KOPT-K1 (cell line): ENCODE measurements at regions not wholly inside any gene's neighbourhood (a gene's known extent, or its start where the extent isn't known, plus 50 kb on each side); places are given as distances from the start of the nearest gene placed in this dataset.
"Not testable (repeated sequence)": the region's sequence is repeated elsewhere in the genome, so short reads cannot be mapped to it uniquely, and the experiment has no call there.

Experiments used
- H3K27ac ChIP-seq: fragments of 200-600 bp; sonication (generic); 2 replicates; pipeline ENCODE4 v1.5.1; 2016; ENCODE audit warnings: antibody characterized with exemption, mild to moderate bottlenecking, low read depth, low read length; ENCODE audit not compliant: poor library complexity, severe bottlenecking
- H3K36me3 ChIP-seq: fragments of 200-600 bp; sonication (generic); 2 replicates; pipeline ENCODE4 v1.5.1; 2017; ENCODE audit warnings: antibody characterized with exemption, mild to moderate bottlenecking, low read length, moderate library complexity; ENCODE audit not compliant: insufficient read depth
- H3K9me3 ChIP-seq: fragments of 200-600 bp; sonication (generic); 2 replicates; pipeline ENCODE4 v1.5.1; 2017; ENCODE audit warnings: antibody characterized with exemption, low read length, mild to moderate bottlenecking; ENCODE audit not compliant: insufficient read depth, poor library complexity, severe bottlenecking

GRCh38 chr13:89003656-89004055 is 1332.5 kb downstream of the SLITRK5 start:
- no peak overlapping the region for H3K27ac ChIP-seq
- H3K9me3 ChIP-seq, result no peaks in the 10 kb centered on the region
- H3K36me3 ChIP-seq, result no peaks in the 10 kb centered on the region

DNA sequence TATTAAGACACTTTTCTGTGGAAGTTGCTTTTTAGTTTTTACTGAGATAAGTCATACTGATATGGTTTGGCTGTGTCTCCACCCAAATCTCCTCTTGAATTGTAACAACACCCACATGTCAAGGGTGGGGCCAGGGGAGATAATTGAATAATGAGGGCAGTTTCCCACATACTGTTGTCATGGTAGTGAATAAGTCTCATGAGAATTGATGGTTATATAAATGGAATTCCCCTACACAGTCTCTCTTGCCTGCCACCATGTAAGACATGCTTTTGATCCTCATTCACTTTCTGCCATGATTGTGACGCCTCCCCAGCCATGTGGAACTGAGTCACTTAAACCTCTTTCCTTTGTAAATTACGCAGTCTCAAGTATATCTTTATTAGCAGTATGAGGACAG is 1340.4 kb downstream of the SLITRK5 start:
- Histone ChIP-seq H3K9me3 (no peaks in the 10 kb centered on the region), H3K36me3 (no peaks in the 10 kb centered on the region), H3K27ac (no peak overlapping the region)

DNA sequence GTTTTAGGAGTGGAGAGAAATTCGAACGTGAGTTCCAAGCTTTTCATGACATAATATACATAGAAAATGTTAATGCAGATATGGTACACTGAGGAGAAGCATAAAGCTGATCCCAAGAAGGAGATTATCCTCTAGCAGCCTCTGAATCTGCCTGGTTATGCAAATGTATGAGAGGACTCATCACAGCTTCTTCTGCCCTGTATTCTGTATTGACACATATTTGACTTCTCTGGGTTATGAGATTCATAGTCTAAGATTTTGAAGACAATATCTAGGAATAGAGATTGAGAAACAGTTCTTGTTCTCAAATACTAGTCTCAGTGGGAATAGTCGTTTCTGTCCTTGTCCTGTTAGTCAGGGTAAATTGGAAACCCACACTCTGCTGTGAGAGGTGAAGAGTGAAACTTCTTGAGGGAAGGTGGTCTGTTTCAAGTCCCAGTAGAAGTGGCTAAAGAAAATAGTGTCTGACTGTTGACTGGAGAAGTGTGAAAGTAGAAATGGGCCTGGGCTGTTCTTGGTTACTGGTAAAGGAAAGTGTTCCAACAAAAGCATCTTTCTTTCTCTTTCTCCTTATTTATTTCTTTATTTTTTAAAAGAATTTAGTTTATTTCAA is 1356.6 kb downstream of the SLITRK5 start:
- Histone ChIP-seq H3K36me3 (no peaks in the 10 kb centered on the region), H3K27ac (no peak overlapping the region)

GRCh38 chr13:89029062-89029461 is 1357.9 kb downstream of the SLITRK5 start:
- no peaks in the 10 kb centered on the region for H3K9me3 ChIP-seq
- no peaks in the 10 kb centered on the region for H3K36me3 ChIP-seq
- H3K27ac ChIP-seq, result no peak overlapping the region

More for the DNA sequence above, 1356.6 kb downstream of the SLITRK5 start:
- no peaks in the 10 kb centered on the region for H3K9me3 ChIP-seq

- no peaks in the 10 kb centered on the region for H3K36me3 ChIP-seq
- H3K9me3 ChIP-seq, result no peaks in the 10 kb centered on the region
- H3K27ac ChIP-seq, result no peak overlapping the region
These were observed 1362.8 kb downstream of the SLITRK5 start for GRCh38 chr13:89034015-89034414.

GRCh38 chr13:89052699-89053098 is 1381.5 kb downstream of the SLITRK5 start:
- no peak overlapping the region for H3K27ac ChIP-seq
- H3K36me3 ChIP-seq, result no peaks in the 10 kb centered on the region
- H3K9me3 ChIP-seq, result no peaks in the 10 kb centered on the region

DNA sequence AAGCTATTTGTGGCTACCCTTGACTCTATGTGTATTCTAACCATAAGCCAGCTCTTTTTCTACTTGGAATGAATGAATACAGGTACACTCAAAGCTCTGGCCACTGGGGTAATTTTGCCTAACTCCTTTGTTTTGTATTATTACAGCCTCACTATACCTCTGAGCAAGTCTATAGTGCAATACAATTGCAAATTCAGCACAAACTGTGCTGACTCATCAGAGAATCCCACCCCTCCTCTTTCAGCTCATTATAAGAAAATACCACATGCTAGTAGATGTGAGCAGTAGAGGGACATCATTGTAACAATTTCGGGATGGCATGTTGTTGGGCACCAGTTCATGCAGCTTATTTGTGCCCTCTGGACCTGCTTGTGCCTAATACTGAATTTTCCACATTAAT is 1382.2 kb downstream of the SLITRK5 start:
- no peaks in the 10 kb centered on the region for H3K36me3 ChIP-seq
- H3K27ac ChIP-seq, result no peak overlapping the region
- H3K9me3 ChIP-seq, result no peaks in the 10 kb centered on the region

GRCh38 chr13:89057274-89057673 is 1386.1 kb downstream of the SLITRK5 start:
- Histone ChIP-seq H3K36me3 (no peaks in the 10 kb centered on the region), H3K9me3 (no peaks in the 10 kb centered on the region), H3K27ac (no peak overlapping the region)

GRCh38 chr13:89057862-89058261 is 1386.7 kb downstream of the SLITRK5 start:
- no peaks in the 10 kb centered on the region for H3K36me3 ChIP-seq
- H3K9me3 ChIP-seq, result no peaks in the 10 kb centered on the region
- no peak overlapping the region for H3K27ac ChIP-seq

- H3K9me3 ChIP-seq, result no peaks in the 10 kb centered on the region
- H3K36me3 ChIP-seq, result no peaks in the 10 kb centered on the region
- H3K27ac ChIP-seq, result no peak overlapping the region
These were observed 1390.7 kb downstream of the SLITRK5 start for GRCh38 chr13:89061821-89062220.

- H3K36me3 ChIP-seq, result no peaks in the 10 kb centered on the region
- no peak overlapping the region for H3K27ac ChIP-seq
- H3K9me3 ChIP-seq, result no peaks in the 10 kb centered on the region
These were observed 1395.8 kb downstream of the SLITRK5 start for GRCh38 chr13:89066868-89067466.

DNA sequence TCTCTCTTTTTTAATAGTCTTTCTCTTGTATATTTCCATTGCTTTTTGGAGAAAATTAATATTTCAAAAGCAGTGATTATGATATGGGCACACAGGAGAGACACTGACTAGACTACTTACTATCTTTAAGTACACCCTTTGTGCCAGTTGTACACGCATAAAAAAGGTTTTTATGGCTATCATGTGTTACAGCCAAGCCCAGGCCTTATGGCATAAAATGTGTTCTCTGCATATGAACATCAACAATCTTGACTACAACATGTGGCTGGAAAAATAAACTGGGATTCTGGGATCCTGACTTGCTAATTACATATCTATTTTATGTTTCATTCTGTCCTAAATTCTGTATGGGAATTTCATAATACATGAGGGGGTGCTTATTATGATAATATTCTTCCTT is 1401.8 kb downstream of the SLITRK5 start:
- H3K36me3 ChIP-seq, result no peaks in the 10 kb centered on the region
- H3K9me3 ChIP-seq, result no peaks in the 10 kb centered on the region
- no peak overlapping the region for H3K27ac ChIP-seq

DNA sequence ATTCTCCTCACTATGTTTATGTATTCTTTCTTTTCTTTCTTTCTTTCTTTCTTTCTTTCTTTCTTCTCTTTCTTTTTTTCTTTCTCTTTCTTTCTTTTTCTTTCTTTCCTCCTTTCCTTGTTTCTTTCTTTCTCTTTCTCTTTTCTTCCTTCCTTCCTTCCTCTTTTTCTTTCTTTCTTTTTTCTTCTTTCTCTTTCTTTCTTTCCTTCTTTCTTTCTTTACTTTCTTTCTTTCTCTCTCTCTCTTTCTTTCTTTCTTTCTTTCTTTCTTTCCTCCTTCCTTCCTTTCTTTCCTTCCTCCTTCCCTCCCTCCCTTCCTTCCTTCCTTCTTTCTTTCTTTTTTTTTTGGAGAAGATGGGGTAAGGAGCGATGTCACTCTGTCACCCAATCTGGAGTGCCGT is 1405.5 kb downstream of the SLITRK5 start:
- Histone ChIP-seq H3K36me3 (no peaks in the 10 kb centered on the region), H3K9me3 (no peaks in the 10 kb centered on the region), H3K27ac (no peak overlapping the region)

- H3K27ac ChIP-seq, result no peak overlapping the region
- no peaks in the 10 kb centered on the region for H3K9me3 ChIP-seq
- H3K36me3 ChIP-seq, result no peaks in the 10 kb centered on the region
These were observed 1411.5 kb downstream of the SLITRK5 start for GRCh38 chr13:89082623-89083022.

DNA sequence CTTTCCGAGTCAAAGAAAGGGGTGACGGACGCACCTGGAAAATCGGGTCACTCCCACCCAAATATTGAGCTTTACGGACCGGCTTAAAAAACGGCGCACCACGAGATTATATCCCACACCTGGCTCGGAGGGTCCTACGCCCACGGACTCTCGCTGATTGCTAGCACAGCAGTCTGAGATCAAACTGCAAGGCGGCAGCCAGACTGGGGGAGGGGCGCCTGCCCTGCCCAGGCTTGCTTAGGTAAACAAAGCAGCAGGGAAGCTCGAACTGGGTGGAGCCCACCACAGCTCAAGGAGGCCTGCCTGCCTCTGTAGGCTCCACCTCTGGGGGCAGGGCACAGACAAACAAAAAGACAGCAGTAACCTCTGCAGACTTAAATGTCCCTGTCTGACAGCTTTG is 1416.9 kb downstream of the SLITRK5 start:
- not testable (repeated sequence) for H3K27ac ChIP-seq, H3K9me3 ChIP-seq, H3K36me3 ChIP-seq

- H3K36me3 ChIP-seq, result no peaks in the 10 kb centered on the region
- no peaks in the 10 kb centered on the region for H3K9me3 ChIP-seq
- H3K27ac ChIP-seq, result no peak overlapping the region
These were observed 1426.8 kb downstream of the SLITRK5 start for GRCh38 chr13:89097994-89098393.
